Stimulated activated naive CD8-positive, alpha-beta T cell treated with anti-CD3 and anti-CD28 coated beads, Interleukin-15, amount 100 ng/mL, for 72 hours (primary cell): ENCODE measurements at regions not wholly inside any gene's neighbourhood (a gene's known extent, or its start where the extent isn't known, plus 50 kb on each side); places are given as distances from the start of the nearest gene placed in this dataset.
A peak's percentile ranks its signal among the peaks of the same experiment; 100 is the strongest.

Experiments
- ATAC-seq: fragments of 150-1000 bp; cut with Tn5 transposase; 2 replicates; pipeline ENCODE4 v1.10.0; 2021; ENCODE audit warnings: mild to moderate bottlenecking, moderate library complexity
- DNase-seq, 2 donors: peaks; one replicate each; pipeline ENCODE4 v3.0.0; 2021 to 2022
- H3K27ac Mint-ChIP-seq, 2 donors: one replicate each; pipeline ENCODE4 v1.8.0; 2022; ENCODE audit warnings: mild to moderate bottlenecking in 2 of 2, mixed read lengths in 2 of 2, moderate library complexity in 2 of 2
- H3K27me3 Mint-ChIP-seq: one replicate; pipeline ENCODE4 v1.8.0; 2022; ENCODE audit warnings: mixed read lengths
- H3K4me1 Mint-ChIP-seq: one replicate; pipeline ENCODE4 v1.8.0; 2022; ENCODE audit warnings: mild to moderate bottlenecking, mixed read lengths
- H3K4me3 Mint-ChIP-seq, 2 donors: one replicate each; pipeline ENCODE4 v1.8.0; 2022; ENCODE audit warnings: mild to moderate bottlenecking in 2 of 2, mixed read lengths in 2 of 2, moderate library complexity in 1 of 2
- H3K9me3 Mint-ChIP-seq, 2 donors: one replicate each; pipeline ENCODE4 v1.8.0; 2022; ENCODE audit warnings: mixed read lengths in 2 of 2

- Mint-ChIP-seq H3K27me3 (peaks cover 18% of the 10 kb centered on the region), H3K27ac (no peak overlapping the region), H3K4me1 (no peaks in the 10 kb centered on the region), H3K9me3 (no peaks in the 10 kb centered on the region), H3K4me3 (no peak overlapping the region)
- ATAC-seq: no peak
- no peak for DNase-seq
Observed at GRCh38 chr2:158732573-158733429, 62.3 kb upstream of the DAPL1 start.

- no peak overlapping the region for H3K27ac Mint-ChIP-seq
- H3K4me3 Mint-ChIP-seq: no peak overlapping the region
- peaks cover 18% of the 10 kb centered on the region for H3K27me3 Mint-ChIP-seq
- DNase-seq (no peak), ATAC-seq (no peak)
- H3K4me1 Mint-ChIP-seq: no peaks in the 10 kb centered on the region
- no peaks in the 10 kb centered on the region for H3K9me3 Mint-ChIP-seq
Observed at GRCh38 chr2:158733430-158733755, 61.7 kb upstream of the DAPL1 start.

- no peak for ATAC-seq
- no peak overlapping the region for H3K27ac Mint-ChIP-seq
Observed at GRCh38 chr2:158734442-158734841, 60.7 kb upstream of the DAPL1 start.

GRCh38 chr2:158735822-158736580 lies 59.1 kb upstream of the DAPL1 start:
- H3K27ac Mint-ChIP-seq: no peak overlapping the region
- ATAC-seq: no peak

More at GRCh38 chr2:158734442-158734841, 60.7 kb upstream of the DAPL1 start:
- Mint-ChIP-seq H3K27me3 (peaks cover 18% of the 10 kb centered on the region), H3K4me1 (no peaks in the 10 kb centered on the region), H3K9me3 (no peaks in the 10 kb centered on the region), H3K4me3 (no peak overlapping the region)
- no peak for DNase-seq

GRCh38 chr2:158738363-158738762 lies 56.8 kb upstream of the DAPL1 start:
- H3K4me1 Mint-ChIP-seq: no peaks in the 10 kb centered on the region
- H3K27ac Mint-ChIP-seq: no peak overlapping the region
- no peak for ATAC-seq
- no peak for DNase-seq
- no peak overlapping the region for H3K4me3 Mint-ChIP-seq
- H3K9me3 Mint-ChIP-seq: no peaks in the 10 kb centered on the region
- peaks cover 18% of the 10 kb centered on the region for H3K27me3 Mint-ChIP-seq

More at GRCh38 chr2:158735822-158736580, 59.1 kb upstream of the DAPL1 start:
- DNase-seq: no peak
- Mint-ChIP-seq H3K4me3 (no peak overlapping the region), H3K4me1 (no peaks in the 10 kb centered on the region), H3K27me3 (peaks cover 18% of the 10 kb centered on the region), H3K9me3 (no peaks in the 10 kb centered on the region)

- H3K4me3 Mint-ChIP-seq: no peak overlapping the region
- no peaks in the 10 kb centered on the region for H3K9me3 Mint-ChIP-seq
- DNase-seq (no peak), ATAC-seq (no peak)
- H3K27ac Mint-ChIP-seq: no peak overlapping the region
- peaks cover 12% of the 10 kb centered on the region for H3K4me1 Mint-ChIP-seq
- peaks cover 32% of the 10 kb centered on the region for H3K27me3 Mint-ChIP-seq
Observed at GRCh38 chr2:158740127-158740526, 55.0 kb upstream of the DAPL1 start.

- no peak overlapping the region for H3K27ac Mint-ChIP-seq
- H3K4me1 Mint-ChIP-seq: peaks cover 16% of the 10 kb centered on the region
- no peaks in the 10 kb centered on the region for H3K9me3 Mint-ChIP-seq
- ATAC-seq (no peak), DNase-seq (no peak)
- H3K27me3 Mint-ChIP-seq: peaks cover 36% of the 10 kb centered on the region
- H3K4me3 Mint-ChIP-seq: no peak overlapping the region
Observed at GRCh38 chr2:158740621-158741020, 54.5 kb upstream of the DAPL1 start.

- peaks cover 38% of the 10 kb centered on the region for H3K27me3 Mint-ChIP-seq
- no peak overlapping the region for H3K4me3 Mint-ChIP-seq
- no peak overlapping the region for H3K27ac Mint-ChIP-seq
- ATAC-seq (no peak), DNase-seq (no peak)
- H3K9me3 Mint-ChIP-seq: no peaks in the 10 kb centered on the region
- H3K4me1 Mint-ChIP-seq: peaks cover 18% of the 10 kb centered on the region
Observed at GRCh38 chr2:158741625-158742024, 53.5 kb upstream of the DAPL1 start.

- no peak for DNase-seq
- Mint-ChIP-seq H3K4me1 (peaks cover 18% of the 10 kb centered on the region), H3K27ac (no peak overlapping the region), H3K9me3 (no peaks in the 10 kb centered on the region), H3K4me3 (no peak overlapping the region), H3K27me3 (peaks cover 38% of the 10 kb centered on the region)
- no peak for ATAC-seq
Observed at GRCh38 chr2:158742536-158742935, 52.6 kb upstream of the DAPL1 start.

GRCh38 chr2:158743466-158743865 lies 51.7 kb upstream of the DAPL1 start:
- no peak for DNase-seq
- Mint-ChIP-seq H3K4me3 (no peak overlapping the region), H3K9me3 (no peaks in the 10 kb centered on the region), H3K27me3 (peaks cover 41% of the 10 kb centered on the region), H3K27ac (no peak overlapping the region), H3K4me1 (peaks cover 18% of the 10 kb centered on the region)
- ATAC-seq: no peak

- H3K4me3 Mint-ChIP-seq: no peak overlapping the region
- ATAC-seq (no peak), DNase-seq (no peak)
- H3K27ac Mint-ChIP-seq: peak overlapping the region; percentile 69 to 74
- H3K27me3 Mint-ChIP-seq: peaks cover 44% of the 10 kb centered on the region
- H3K4me1 Mint-ChIP-seq: peaks cover 18% of the 10 kb centered on the region
- H3K9me3 Mint-ChIP-seq: no peaks in the 10 kb centered on the region
Observed at GRCh38 chr2:158743879-158744278, 51.2 kb upstream of the DAPL1 start.

- peak; percentile 73 for ATAC-seq
- H3K27me3 Mint-ChIP-seq: peaks cover 55% of the 10 kb centered on the region
- peaks cover 18% of the 10 kb centered on the region for H3K4me1 Mint-ChIP-seq
- H3K4me3 Mint-ChIP-seq: no peak overlapping the region
- no peaks in the 10 kb centered on the region for H3K9me3 Mint-ChIP-seq
- peak; percentile 21 to 31 for DNase-seq
- no peak overlapping the region for H3K27ac Mint-ChIP-seq
Observed at GRCh38 chr2:158745067-158745865, 49.9 kb upstream of the DAPL1 start.
